ENCODE measurements at regions not wholly inside any gene's neighbourhood (a gene's known extent, or its start where the extent isn't known, plus 50 kb on each side); places are given as distances from the start of the nearest gene placed in this dataset.
"Not testable (repeated sequence)": the region's sequence is repeated elsewhere in the genome, so short reads cannot be mapped to it uniquely, and the experiment has no call there.

DNA sequence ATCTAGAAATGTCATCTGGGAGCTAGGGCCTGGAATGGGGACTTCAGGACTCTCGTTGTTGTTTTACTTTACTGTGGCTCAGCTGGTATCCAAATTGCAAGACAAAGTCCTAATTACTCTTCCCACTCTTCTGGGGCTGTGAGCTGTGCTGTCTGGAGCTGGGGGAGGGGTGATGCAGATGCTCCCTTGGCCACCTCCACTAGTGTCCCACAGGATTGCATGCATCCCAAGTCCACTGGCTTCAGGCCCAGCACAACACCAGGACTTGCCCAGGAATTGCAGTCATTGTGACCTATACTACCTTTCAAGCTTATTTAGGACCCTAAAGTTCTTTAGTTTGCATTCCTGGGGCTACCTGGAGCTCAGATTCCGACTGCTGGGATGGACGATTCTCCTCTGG, 366.1 kb upstream of the FAM47C start:
- no peak for DNase-seq (ENCODE audit: low read depth in 2 of 3, low spot score in 2 of 3)

DNA sequence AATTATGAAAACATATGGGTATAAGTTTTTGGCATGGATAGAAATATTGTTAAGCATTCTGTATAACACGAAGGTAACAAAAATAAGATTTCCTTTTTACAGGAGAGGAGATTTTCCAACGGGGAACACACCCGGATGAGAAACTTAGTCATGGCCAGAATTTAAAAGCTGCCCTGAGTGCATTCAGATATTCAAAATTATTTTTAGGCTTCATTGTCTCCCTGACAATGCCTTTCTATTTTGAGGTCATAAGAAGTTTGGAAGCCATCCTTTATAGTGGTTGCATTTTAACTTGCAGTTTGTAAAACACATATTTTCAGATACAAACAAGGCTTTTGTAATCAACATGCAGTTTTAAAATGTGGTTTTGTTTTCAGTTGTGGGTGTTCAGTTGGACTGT, 357.5 kb upstream of the FAM47C start:
- DNase-seq (ENCODE audit: low read depth in 2 of 3, low spot score in 2 of 3) = no peak

DNA sequence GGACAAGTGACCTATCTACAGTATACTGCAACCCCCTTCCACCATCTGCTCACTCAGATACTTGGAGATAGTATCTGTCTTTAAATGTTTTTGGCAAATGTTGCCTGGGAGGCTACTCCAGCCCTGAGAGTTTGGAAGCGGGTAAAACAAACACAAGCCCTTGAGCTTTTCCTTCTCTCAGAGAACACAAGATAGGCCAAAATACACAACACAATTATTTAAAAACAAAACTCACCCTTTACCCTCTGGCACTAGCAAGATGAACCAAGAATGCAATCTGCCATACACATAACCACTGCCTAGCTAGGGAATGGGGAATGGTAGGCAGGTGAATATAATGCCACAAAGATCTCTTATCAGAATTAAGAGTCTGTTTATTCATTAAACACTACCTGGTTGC, 324.7 kb upstream of the FAM47C start:
- no peak for DNase-seq (ENCODE audit: low read depth in 2 of 3, low spot score in 2 of 3)

DNA sequence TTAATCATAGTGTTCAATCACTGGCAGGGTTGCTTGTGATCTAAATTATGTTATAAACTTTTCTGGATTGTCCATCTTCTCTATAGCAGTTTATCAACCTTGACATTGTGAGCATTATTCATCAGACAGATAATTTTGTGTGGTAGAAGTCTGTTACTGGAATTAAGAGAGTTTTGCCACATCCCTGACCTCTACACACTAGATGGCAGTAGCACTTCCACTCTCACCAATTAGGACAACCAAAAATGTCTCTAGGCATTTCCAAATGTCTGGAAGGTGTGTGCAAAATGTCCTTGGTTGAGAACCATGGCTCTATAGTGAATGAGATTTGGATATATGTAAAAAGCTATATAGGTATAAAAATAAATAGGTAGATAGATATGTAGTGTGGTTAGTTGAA, 324.1 kb upstream of the FAM47C start:
- DNase-seq (ENCODE audit: low read depth in 2 of 3, low spot score in 2 of 3) = no peak

DNA sequence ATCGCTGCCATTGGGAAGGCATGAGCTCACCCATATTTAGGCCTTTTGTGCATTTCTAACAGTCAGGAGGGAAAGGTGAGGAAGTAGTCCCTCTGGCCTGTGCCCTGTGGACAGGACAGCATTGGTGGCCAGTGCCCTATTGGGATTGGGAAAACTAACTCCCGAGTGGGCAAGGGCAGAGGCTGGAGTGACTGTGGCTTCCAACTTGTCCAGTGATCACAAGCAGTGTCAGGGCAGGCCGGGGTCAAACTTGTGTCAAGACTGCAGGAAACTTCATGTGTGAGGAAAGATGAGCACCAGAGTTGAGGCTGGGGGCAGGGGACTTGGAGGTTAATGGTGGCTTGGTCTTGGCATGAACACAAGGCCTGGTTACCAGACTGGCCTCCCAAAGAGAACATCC, 286.2 kb upstream of the FAM47C start:
- no peak for DNase-seq (ENCODE audit: low read depth in 2 of 3, low spot score in 2 of 3)

DNA sequence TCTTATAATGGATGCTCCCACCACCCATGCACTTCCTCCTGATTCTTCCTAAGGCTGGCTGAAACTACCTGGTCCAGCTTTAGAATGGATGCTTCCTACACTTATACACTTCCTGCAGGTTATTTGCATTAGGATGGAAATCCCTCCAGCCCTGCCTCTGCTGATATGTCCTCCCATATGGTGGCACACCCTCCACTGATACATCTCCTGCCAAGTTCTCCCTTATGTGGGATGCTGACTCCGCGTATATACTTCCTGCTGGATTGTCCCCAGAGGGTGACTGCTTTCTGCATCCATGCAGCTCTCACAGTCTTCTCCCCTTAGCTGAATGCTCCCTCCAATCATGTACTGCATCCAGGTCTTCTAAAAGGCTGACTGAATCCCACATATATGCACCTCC, 254.6 kb upstream of the FAM47C start:
- DNase-seq (ENCODE audit: low read depth in 2 of 3, low spot score in 2 of 3) = no peak

DNA sequence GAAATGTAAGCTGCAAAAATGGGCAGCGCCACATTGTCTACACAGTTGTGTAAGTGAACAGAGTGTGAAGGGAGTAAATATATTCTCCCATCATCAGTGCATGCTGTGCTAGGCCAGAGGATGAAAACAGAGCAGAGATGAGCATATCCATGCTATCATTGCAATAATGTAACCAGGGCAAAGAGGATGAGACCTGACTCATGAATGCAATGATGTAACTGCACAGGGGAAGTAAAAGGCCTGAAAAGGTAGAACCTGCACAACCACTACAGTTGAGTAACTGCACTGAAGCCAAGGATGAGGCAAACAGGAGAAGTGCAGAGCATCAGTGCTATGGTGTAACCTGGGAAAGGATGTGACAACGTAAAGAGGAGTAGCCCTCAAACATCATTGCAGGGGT, 220.4 kb upstream of the FAM47C start:
- DNase-seq (ENCODE audit: low read depth in 2 of 3, low spot score in 2 of 3) = no peak

DNA sequence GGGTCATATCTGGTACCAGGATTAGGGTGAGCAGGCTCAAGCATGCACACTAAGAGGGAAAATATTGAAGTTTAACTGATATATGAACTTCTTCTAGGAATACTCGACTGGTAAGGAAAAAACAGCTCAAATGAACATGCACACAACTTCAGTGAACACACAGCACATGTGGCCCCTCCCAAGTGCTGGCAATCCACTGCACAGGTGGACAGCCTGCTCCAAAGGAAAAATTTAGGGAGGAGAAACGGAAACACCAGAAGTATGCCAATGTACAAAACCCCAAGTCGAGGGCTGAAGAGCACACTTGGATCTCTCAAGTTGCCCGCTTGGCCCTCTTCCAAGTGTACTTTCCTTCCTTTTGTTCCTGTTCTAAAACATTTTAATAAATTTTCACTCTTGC, 205.0 kb upstream of the FAM47C start:
- DNase-seq (ENCODE audit: low read depth in 2 of 3, low spot score in 2 of 3) = no peak

DNA sequence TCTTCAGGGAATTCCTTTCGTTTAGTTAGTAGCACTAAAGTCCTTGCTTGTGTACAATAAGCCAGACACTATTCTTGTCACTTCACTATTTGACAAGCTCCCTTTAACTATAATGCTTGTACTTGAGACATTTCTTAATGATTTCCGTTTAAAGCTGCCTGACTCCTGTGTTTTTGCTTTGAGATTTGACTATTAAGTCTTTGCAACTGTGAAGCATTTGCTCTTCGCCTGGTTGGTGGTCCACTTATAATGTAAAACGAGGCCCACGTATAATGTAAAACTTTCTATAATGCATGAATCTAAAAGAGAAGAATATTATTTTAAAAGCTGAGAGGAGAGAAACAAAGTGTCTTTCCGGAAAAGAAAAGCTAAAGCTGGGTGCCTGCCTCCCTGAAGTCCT, 204.1 kb upstream of the FAM47C start:
- no peak for DNase-seq (ENCODE audit: low read depth in 2 of 3, low spot score in 2 of 3)

DNA sequence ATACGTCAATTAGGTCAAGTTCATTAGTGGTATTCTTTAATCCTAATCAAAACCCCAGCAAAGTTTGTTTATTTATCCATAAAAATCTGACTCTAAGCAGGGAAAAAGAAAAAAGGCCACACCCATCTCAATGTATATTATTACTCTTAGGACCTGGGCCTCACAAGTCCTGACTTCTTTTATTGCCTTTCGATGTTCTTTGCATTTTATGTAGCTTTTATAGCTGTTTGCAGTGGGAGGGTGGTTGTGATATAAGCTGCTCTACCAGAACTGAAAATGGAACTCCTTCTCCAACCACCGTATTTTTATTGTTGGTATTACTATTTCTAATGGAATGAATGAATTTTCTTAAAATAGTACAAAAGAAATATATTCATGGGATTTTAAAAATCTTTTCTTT, 163.3 kb upstream of the FAM47C start:
- no peak for DNase-seq (ENCODE audit: low read depth in 2 of 3, low spot score in 2 of 3)

DNA sequence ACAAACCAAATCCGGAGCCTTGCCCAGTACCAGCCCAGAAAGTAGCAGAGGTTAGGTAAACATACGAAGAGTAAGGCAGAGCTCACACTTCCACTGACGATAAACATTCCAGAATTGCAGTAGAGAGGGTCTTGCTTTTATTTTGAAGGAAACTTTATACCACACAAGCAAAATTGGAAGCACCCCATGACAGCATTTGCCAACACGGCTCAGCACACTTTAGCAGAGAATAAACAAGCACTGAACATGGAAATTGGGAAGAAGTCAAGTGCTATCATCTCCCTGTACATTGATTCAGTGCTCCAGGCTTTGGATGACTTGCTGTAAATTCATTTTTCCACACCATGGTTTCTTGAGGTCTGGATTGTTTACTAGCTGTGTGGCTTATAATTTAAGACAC, 160.7 kb upstream of the FAM47C start:
- DNase-seq (ENCODE audit: low read depth in 2 of 3, low spot score in 2 of 3) = no peak

DNA sequence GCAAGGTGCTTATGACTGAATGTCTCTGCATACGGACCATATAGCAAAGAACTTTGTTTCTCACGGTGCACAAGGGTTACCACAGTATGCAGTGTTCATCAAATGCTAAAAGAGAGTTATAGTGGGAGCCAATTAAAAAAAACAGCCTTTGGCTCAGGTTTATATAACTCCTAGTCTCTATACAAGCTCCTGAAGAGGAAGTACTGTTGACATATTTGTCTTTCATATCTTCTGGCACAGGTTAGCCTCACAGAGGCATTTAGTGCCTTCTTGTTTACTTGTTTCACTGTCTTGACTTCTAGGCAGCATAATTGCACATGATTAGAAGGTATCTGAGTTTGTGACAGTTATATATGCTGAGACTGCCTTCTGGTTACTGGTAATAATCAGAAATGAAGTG, 158.8 kb upstream of the FAM47C start:
- DNase-seq (ENCODE audit: low read depth in 2 of 3, low spot score in 2 of 3) = no peak

DNA sequence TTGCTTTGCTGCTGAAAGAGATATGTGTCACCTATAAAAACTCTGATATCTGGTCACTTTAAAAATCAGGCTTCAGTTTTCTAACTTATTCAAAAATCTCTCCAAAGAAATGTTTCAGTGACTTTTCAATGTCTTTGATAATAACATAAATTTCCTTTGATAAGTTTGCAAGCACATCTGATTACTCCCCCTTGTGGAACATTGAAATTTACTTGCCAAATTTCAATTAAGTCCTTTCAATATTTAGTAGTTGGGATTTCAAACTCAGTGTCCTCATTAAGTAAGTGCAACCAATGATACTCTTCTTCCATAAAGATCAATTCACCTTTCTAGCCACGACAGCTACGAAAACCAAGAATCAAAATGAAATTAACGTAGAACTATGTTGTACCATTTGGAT, 151.3 kb upstream of the FAM47C start:
- DNase-seq (ENCODE audit: low read depth in 2 of 3, low spot score in 2 of 3) = no peak

DNA sequence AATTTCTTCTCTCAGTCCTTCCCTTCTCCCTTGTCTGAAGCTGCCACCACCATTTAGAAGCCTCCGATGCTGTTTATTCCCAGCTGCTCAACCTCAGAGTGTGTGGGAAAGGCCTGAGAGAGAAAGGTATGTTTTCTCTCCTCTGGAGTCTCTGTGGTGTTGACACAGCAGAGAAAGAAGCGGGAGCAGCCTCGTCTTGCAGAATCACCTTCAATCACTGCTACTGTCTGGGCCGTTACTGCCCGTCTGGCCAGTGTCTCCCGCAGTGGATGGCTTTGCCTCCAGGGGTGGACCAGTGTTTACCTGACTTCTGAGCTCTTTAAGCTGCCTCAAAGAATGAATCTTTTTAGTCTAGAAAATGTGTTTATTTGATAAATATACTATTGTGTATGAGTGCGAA, 148.9 kb upstream of the FAM47C start:
- DNase-seq (ENCODE audit: low read depth in 2 of 3, low spot score in 2 of 3) = no peak

DNA sequence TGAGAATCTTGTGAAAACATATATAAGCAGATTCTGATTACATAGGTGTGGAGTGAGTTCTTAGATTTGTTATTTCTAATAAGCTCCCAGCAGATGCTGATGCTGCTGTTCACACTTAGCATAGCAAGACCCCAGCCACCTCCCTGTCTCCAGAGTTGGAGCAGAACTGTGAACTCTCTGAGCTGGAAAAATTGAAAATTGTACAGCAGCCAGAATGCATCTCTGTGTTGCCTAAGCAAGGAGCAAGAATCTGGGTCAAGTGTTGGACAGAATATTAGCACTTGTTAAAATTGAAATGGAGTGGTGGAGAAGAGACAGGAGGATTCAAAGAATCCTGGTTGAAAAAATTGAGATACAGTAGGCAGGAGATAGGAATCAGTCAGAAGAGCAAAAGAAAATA, 146.6 kb upstream of the FAM47C start:
- no peak for DNase-seq (ENCODE audit: low read depth in 2 of 3, low spot score in 2 of 3)

DNA sequence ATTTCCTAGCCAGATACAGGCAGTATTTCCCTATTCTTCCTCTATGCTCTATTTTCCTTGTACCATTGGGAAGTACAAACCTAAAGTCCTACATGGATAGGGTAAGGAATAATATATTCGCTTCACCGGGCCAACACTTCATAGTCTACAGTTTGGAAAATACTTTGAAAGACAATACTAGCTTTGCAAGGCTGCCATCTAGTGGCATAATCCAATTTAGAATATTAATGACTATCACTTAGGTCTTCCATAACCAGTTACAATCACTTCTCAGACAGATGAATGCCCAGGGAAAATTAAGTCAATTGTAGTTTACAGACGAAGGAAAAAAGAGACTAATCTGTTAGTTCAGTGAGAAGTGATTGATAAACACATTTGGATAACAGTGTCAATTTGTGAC, 141.0 kb upstream of the FAM47C start:
- peak in 1 of 3 donors; percentile 33 for DNase-seq (ENCODE audit: low read depth in 2 of 3, low spot score in 2 of 3)

DNA sequence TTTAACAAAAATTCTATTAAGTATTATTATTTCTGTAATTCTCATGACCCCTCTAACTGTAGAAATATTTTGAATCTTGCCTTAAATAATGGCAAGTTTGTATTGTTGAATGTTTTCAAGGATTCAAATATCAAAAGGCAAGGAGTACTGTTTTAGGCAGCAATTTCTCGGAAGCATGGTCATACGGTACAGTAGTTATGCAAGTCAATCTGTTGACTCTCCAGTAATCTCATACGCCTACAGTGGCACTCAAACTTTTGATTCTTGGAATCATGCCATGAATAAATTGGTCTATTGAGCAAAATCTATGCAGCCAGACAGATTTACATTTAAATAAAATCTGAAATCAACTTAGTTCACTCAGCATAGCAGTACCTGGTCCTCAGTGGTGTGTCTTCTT, 139.6 kb upstream of the FAM47C start:
- DNase-seq (ENCODE audit: low read depth in 2 of 3, low spot score in 2 of 3) = no peak

DNA sequence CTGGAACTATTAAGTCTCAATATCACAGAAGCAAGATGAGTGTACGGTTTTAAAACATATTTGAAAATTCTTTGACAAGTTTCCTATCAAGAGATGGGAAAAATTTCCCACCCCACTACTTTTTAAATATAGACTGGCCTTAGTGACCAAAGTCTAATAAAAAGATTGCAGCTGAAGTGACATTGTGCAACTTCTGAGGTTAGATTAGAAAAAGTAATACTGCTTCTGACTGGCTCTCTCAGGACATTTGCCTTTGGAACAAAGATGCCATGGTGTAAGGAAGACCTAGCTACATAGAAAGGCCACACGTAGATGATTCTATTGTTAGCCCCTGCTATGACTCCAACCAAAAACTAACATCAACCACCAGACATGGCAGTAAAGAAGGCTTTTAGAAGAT, 138.7 kb upstream of the FAM47C start:
- no peak for DNase-seq (ENCODE audit: low read depth in 2 of 3, low spot score in 2 of 3)

DNA sequence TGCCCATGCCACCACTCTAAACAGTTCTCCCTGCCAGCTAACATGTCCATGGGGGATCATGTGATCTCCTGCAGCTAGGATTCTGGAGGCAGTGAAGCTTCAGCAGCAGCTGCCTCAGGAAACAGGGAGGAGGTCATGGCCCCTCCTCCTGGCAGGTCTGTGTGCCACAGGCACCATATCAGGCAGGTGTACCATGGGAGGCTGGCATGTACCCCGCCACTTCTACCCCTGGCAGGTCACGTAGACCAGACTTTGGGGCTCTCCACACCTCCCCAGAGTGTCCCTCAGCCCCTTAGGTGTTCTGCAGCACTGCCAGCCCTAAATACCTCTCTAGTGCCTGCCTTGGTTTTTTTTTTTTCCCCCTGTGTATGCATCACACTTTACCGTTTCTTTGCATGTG, 110.5 kb upstream of the FAM47C start:
- no peak for DNase-seq (ENCODE audit: low read depth in 2 of 3, low spot score in 2 of 3)

DNA sequence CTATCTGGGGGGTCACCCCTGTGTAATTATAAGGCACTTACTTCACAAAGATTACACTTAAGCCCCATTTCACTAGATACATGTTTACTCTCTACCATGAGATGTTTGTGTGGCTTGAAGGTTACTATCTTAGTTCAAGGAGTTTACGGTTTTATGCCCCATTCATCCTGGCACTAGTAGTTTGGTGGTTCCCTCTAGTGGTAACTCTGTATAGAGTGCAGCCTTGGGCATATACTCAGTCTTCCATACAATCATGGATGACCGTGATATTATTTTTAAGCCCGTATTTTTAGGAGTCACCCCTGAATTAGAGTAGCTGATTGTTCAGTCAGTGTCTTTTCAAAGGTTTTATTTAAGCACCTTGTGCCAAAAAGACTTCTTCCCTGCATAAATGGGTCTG, 109.9 kb upstream of the FAM47C start:
- DNase-seq (ENCODE audit: low read depth in 2 of 3, low spot score in 2 of 3) = no peak

DNA sequence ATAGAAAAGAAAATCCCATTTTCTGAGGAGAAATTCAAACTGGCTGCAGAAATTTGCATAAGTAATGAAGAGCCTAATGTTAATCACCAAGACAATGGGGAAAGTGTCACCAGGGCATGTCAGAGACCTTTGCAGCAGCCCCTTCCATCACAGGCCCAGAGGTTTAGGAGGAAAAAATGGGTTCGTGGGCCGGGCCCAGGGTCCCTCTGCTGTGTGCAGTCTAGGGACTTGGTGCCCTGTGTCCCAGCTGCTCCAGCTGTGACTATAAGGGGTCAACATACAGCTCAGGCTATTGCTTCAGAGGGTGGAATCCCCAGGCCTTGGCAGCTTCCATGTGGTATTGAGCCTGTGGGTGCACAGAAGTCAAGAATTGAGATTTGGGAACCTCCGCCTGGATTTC, 103.6 kb upstream of the FAM47C start:
- not testable (repeated sequence) for DNase-seq (ENCODE audit: low read depth in 2 of 3, low spot score in 2 of 3)

DNA sequence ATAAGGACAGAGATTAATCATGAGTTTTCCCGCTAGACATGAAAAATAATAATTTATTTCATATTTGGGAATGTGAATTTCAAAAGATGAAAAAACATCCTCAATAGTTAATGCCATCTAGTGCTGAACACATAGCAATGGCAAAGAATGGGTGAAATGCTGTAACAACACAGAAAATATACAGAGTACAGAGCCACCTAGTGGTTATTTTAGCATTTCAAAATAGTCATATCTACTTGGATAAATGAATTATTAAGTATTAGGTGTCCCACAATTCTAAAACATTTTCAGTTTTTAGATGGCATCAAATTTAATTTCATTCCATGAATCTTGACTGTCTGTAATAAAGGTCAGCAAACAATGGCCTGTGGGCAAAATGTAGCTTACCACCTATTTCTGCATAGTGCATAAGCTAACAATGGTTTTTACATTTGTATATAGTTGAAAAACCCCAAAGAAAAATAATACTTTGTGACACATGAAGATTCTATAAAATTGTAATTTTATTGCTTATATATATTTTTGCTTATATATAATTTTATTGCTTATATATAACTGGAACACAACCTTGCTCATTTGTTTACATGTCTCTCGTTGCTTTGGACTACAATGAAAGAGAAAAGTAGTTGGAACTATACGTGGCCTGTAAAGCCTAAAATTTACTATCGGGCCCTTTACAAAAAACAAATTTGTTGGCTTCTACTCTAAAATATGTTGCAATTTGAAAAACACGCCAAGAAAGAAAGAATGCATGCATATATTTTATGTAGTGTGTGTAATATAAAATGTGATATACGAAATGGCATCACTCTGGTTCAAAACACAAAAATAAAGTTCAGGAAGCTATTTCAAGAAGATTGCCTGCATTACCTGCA, 99.1 kb upstream of the FAM47C start:
- peak in 1 of 3 donors; percentile 22 for DNase-seq (ENCODE audit: low read depth in 2 of 3, low spot score in 2 of 3)

DNA sequence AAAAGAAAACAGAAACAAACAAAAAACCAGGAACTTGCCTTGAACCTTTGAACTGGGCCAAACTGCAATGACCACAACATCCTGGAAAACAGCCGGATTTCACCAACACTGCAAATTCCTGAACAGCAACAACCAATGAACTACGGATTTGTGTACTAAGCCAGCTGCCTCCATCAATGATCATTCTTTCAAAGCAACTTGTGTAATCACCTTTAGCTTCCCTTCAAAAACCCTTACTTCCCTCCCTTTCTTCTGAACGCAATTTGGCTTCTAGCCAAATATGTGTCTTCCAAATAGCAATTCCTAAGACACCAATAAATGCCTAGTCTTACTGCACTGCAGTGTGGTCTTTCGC, 98.5 kb upstream of the FAM47C start:
- no peak for DNase-seq (ENCODE audit: low read depth in 2 of 3, low spot score in 2 of 3)

Data from hematopoietic multipotent progenitor cell (in vitro differentiated cells).